Panc1 (cell line): ENCODE measurements at regions not wholly inside any gene's neighbourhood (a gene's known extent, or its start where the extent isn't known, plus 50 kb on each side); places are given as distances from the start of the nearest gene placed in this dataset.

Experiments used
- REST ChIP-seq, 2 experiments: IDR thresholded peaks; 2 replicates each; pipeline ENCODE4 v1.6.1; 2011 to 2012; ENCODE audit warnings: low read depth in 2 of 2, control low read depth in 1 of 2, low read length in 1 of 2, mild to moderate bottlenecking in 1 of 2, moderate library complexity in 1 of 2; ENCODE audit not compliant: insufficient read depth in 1 of 2
- TF ChIP-seq, protein P1 (sequence below): fragments of 450-650 bp; IDR thresholded peaks from 2 replicates; pipeline ENCODE4 v1.5.1; 2017; ENCODE audit warnings: mild to moderate bottlenecking

DNA sequence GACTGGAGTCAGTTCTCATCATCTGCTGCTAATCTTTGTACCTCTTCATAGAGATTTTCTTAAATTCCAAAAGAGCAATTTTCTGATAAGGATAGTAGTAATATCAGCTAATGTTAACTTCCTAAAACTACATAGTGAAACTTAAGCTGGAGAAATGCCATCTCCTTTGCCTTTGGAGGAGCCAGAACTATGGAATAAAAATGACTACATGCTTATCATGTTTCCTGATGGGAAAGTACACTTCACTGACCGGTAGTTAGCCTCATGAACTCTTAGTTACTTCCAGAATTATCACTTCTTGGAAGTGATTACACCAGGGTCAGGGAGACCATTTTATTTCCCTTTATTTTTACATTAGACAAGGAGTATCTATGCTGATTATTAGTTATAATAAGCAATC, 1222.1 kb upstream of the TMEM132C start:
- TF ChIP-seq, protein P1, sequence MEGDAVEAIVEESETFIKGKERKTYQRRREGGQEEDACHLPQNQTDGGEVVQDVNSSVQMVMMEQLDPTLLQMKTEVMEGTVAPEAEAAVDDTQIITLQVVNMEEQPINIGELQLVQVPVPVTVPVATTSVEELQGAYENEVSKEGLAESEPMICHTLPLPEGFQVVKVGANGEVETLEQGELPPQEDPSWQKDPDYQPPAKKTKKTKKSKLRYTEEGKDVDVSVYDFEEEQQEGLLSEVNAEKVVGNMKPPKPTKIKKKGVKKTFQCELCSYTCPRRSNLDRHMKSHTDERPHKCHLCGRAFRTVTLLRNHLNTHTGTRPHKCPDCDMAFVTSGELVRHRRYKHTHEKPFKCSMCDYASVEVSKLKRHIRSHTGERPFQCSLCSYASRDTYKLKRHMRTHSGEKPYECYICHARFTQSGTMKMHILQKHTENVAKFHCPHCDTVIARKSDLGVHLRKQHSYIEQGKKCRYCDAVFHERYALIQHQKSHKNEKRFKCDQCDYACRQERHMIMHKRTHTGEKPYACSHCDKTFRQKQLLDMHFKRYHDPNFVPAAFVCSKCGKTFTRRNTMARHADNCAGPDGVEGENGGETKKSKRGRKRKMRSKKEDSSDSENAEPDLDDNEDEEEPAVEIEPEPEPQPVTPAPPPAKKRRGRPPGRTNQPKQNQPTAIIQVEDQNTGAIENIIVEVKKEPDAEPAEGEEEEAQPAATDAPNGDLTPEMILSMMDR, result no peak
- TF ChIP-seq REST (IDR thresholded peaks at IDR 0.05; ENCODE audit: insufficient read depth in 1 of 2, low read depth in 2 of 2, low read length in 1 of 2), result no peak
